Spinal cord (tissue), 9 donors: ENCODE measurements at regions not wholly inside any gene's neighbourhood (a gene's known extent, or its start where the extent isn't known, plus 50 kb on each side); places are given as distances from the start of the nearest gene placed in this dataset.
"Not testable (repeated sequence)": the region's sequence is repeated elsewhere in the genome, so short reads cannot be mapped to it uniquely, and the experiment has no call there.

Experiments used
- DNase-seq, 6 donors: peaks; one replicate each; pipeline versions ENCODE4 v3.0.0 to v3.0.0-alpha.2; 2013 to 2015; ENCODE audit warnings: low spot score in 6 of 6, low read depth in 4 of 6
- H3K27ac ChIP-seq: one replicate; pipeline ENCODE4 v1.5.1; 2013; ENCODE audit warnings: low read depth, low read length, control low read depth
- H3K27me3 ChIP-seq: one replicate; pipeline ENCODE4 v1.6.1; 2013; ENCODE audit warnings: low read length; ENCODE audit not compliant: control insufficient read depth, insufficient read depth
- H3K36me3 ChIP-seq: one replicate; pipeline ENCODE4 v1.6.1; 2013; ENCODE audit warnings: low read length; ENCODE audit not compliant: control insufficient read depth, insufficient read depth
- H3K4me1 ChIP-seq: one replicate; pipeline ENCODE4 v1.6.1; 2013; ENCODE audit warnings: low read length; ENCODE audit not compliant: control insufficient read depth, insufficient read depth
- H3K4me3 ChIP-seq: one replicate; pipeline ENCODE4 v1.5.1; 2013; ENCODE audit warnings: low read depth, low read length, control low read depth
- H3K9me3 ChIP-seq: one replicate; pipeline ENCODE4 v1.6.1; 2013; ENCODE audit warnings: low read length; ENCODE audit not compliant: control insufficient read depth, insufficient read depth
- WGBS: methylation state at CpG from one replicate; pipeline ENCODE4 v1.1.5; 2013; ENCODE audit warnings: missing lambda C conversion rate; ENCODE audit not compliant: insufficient coverage; 5-methylcytosine and 5-hydroxymethylcytosine counted together
- donor health status: healthy.

DNA sequence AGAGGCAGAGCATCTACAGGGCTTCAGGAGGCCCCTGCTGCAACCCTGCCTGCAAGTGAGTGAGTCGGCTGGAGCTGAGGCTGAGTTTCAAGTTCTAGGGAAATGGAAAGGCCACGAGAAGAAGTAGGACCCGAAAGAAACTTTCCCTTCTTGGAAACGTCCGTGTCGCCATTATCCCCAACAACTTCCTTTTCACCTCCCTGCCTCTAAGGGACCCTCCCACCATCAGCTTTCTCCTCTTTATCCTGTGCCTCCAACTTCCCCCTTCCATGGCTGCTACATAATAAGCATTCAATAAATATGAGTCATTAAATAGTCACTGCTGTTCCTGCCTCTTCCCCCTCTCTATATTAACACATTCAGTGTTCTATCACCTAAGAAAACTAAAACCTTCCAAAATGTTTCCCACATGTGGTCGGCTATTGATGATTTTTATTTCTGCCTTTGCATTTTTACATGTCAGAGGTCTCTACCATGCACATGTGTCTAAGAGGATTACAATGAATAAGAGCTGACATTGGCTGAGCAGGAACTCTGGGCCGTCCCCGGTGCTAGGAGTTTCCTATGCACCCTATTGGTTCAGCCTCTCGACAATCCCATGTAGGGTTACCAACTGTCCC is 115.9 kb upstream of the TNRC6C start:
- no peaks in the 10 kb centered on the region for H3K9me3 ChIP-seq
- WGBS = 86% methylated on average over 9 of the region's 10 CpGs
- H3K4me1 ChIP-seq = no peaks in the 10 kb centered on the region
- no peaks in the 10 kb centered on the region for H3K36me3 ChIP-seq
- DNase-seq = no peak
- no peak overlapping the region for H3K4me3 ChIP-seq
- no peaks in the 10 kb centered on the region for H3K27me3 ChIP-seq
- H3K27ac ChIP-seq = no peak overlapping the region

DNA sequence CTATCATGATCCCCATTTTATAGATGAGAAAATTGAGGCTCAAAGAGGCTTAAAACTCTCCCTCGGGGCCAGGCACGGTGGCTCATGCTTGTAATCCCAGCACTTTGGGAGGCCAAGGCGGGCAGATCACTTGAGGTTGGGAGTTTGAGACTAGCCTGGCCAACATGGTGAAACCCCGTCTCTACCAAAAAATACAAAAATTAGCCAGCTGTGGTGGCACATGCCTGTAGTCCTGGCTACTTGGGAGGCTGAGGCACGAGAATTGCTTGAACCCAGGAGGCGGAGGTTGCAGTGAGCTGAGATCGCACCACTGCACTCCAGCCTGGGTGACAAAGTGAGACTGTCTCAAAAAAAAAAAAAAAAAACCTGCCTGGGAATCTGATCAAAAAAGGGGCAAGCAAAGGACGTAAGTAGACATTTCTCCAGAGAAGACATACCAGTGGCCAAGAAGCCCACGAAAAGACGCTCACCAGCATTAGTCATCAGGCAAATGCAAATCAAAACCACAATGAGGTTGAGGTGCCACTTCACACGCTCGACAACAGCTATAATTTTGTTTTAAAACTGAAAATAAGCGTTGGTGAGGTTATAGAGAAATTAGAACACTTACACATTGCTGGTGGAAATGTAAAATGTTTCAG is 115.1 kb upstream of the TNRC6C start:
- DNase-seq, H3K27ac ChIP-seq, H3K27me3 ChIP-seq, H3K9me3 ChIP-seq, H3K36me3 ChIP-seq, H3K4me1 ChIP-seq, H3K4me3 ChIP-seq: not testable (repeated sequence)
- WGBS = 85% methylated on average over 8 of the region's 13 CpGs

DNA sequence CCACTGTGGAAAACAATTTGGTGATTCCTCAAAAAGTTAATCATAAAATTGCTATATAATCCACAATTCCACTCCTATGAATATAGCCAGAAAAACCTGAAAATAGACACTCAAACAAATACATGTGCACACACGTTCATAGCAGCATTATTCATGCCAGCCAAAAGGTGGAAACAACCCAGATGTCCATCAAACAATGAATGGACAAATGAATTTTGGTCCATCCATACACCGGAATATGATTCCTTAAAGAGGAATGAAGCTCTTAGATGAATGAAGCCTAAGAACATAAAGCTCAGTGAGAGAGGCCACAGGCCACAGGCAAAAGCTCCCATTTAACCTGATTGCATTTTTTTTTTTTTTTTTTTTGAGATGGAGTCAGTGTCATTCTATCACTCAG is 114.6 kb upstream of the TNRC6C start:
- no peak overlapping the region for H3K4me3 ChIP-seq
- H3K27me3 ChIP-seq = no peaks in the 10 kb centered on the region
- no peak for DNase-seq
- no peaks in the 10 kb centered on the region for H3K9me3 ChIP-seq
- no peak overlapping the region for H3K27ac ChIP-seq
- WGBS = 100% methylated on average over 1 of the region's 2 CpGs
- H3K4me1 ChIP-seq = no peaks in the 10 kb centered on the region
- H3K36me3 ChIP-seq = no peaks in the 10 kb centered on the region

DNA sequence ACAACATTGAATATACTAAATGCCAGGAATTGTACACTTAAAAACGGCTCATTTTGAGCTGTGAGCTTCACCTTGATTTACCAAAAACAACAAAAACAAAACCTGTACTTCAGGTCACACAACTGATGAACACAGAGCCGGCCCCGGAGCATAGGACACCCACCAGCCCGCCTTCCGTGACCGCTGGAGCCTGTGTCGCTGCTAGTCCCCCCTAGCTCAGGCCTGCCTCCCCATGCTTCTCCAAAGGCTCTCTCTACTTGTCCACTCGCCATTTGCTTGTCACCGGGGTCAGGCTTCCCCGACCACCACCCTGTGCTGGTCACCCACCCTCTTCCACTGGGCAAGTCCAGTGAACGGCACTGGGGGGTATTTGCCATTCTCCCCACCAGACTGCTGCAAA is 113.8 kb upstream of the TNRC6C start:
- Histone ChIP-seq H3K27me3 (no peaks in the 10 kb centered on the region), H3K9me3 (no peaks in the 10 kb centered on the region), H3K36me3 (no peaks in the 10 kb centered on the region), H3K4me3 (no peak overlapping the region), H3K4me1 (no peaks in the 10 kb centered on the region), H3K27ac (no peak overlapping the region)
- no peak for DNase-seq
- 89% methylated on average over 11 of the region's 11 CpGs for WGBS

DNA sequence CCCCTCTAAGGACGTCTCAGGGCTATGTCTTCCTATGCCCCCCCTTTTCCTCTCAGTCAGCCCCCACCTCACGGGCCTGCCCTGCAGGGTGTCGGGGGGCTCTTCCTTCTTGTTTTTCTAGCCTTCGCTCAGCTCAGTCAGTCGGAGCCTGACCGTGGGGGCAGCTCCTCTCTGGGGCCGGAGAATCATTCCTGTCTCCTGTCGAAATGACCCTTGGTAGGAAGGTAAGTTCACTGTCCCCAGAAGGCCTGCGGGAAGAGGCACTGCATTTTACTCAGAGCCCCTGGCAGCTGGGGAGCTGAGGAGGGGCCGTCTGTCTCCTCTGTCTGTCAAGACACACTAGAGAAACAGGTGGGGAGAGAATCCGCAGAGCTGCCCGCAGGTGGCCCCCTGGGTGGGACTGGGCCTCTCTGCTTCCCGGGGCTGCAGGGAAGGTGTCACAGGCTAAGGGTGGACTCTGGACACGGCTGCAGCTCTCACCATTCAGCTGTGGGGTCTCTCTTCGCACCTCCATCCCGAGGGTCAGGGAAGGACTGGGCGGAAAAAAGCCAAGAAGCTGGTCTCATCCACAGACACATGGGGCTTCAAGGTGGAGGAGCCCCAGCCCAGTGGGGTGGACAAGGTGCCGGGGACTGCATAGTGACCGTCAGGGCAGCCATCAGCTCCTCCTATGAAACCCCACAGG is 112.8 kb upstream of the TNRC6C start:
- DNase-seq = no peak
- no peak overlapping the region for H3K27ac ChIP-seq
- WGBS = 72% methylated on average over 13 of the region's 19 CpGs
- no peaks in the 10 kb centered on the region for H3K4me1 ChIP-seq
- no peaks in the 10 kb centered on the region for H3K36me3 ChIP-seq
- H3K27me3 ChIP-seq = no peaks in the 10 kb centered on the region
- no peaks in the 10 kb centered on the region for H3K9me3 ChIP-seq
- H3K4me3 ChIP-seq = no peak overlapping the region

DNA sequence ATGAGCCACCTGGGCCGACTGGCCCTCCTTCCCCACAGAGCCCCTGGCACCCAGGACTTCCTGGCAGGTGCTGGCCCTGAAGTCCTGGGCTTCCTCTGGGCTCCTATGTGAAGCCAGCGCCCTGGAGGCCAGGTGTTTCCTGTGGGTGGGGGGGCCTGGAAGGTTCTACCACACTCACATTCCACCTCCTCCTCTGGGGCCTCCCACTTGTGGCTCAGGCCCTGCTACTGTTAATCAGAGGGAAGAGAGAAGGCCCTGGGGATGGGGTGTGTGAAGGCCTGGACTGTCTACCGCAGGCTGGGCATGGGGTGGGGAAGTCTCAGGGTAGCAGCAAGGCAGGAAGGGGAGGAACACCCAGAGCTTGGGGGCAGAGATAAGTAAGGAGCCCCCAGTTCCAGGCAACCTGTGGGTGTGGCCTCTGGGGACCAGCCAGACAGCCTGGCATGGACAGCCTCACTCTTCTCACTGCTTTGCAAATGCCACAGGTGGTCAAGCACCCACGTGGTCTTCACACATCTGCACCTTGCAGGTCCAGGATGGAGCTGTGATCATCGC is 111.9 kb upstream of the TNRC6C start:
- Histone ChIP-seq H3K4me3 (no peak overlapping the region), H3K27me3 (no peaks in the 10 kb centered on the region), H3K36me3 (no peaks in the 10 kb centered on the region), H3K9me3 (no peaks in the 10 kb centered on the region), H3K27ac (no peak overlapping the region), H3K4me1 (no peaks in the 10 kb centered on the region)
- 77% methylated on average over 4 of the region's 5 CpGs for WGBS
- DNase-seq = no peak

DNA sequence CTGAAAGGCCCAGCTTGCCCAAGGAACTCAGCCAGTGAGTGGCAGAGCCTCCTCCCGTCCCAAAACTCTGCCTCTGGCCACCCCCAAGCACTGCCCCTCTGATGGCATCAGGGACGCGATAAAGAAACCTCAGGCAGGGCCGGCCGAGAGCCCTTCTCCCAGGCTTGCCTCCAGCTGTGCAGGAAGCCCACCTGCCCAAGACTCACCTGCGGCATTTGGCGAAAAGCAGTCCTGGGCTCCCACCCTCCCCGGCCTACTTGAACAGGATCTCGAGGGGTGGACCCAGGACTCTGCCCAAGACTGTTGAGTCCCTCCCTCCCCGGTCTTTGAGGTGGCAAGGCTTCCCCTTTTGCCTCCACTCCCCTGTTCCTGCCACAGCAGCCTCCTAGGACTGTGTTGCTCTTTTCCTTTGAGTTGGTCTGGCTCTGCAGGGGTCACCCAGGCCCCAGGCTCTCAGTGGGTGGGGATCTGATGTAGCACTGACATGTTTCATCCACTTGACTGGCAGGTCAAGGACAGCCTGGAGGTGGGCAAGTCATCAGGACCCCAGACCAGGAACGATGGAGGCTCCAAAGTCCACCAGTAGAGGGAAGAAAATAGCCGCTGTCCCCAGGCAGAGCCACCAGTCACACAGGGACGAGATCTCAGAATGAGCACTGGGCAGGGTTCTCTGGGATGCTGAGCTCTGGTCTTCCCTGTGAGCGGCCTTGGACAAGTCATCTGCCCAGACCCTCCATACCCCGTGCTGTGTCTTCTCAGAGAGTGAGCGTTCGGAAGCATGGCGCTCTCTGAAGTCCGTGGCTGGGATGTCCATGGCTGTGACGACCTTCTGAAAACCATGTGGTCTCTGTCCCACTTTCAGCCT is 111.0 kb upstream of the TNRC6C start:
- no peaks in the 10 kb centered on the region for H3K27me3 ChIP-seq
- peaks cover 2% of the 10 kb centered on the region for H3K4me1 ChIP-seq
- no peaks in the 10 kb centered on the region for H3K36me3 ChIP-seq
- DNase-seq = no peak
- H3K9me3 ChIP-seq = no peaks in the 10 kb centered on the region
- WGBS = 88% methylated on average over 20 of the region's 20 CpGs
- H3K4me3 ChIP-seq = no peak overlapping the region
- H3K27ac ChIP-seq = no peak overlapping the region

DNA sequence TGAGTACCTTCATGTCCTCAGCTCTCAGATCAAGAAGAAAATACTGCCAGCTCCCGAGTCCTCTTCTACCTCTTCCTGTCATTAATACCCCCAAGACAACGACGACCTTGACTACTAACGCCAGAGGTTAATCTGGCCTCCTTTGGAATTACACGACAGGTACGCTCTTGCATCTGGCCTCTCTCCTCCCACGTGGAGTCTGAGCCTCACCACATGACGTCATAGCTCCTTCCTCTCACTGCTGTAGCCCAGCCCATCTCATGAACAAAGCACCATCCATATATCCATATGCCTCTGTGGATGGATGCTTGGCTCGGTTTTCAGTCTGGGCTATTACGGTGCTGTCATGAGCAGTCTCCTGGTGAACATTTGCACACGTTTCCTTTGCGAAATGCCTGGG is 110.2 kb upstream of the TNRC6C start:
- DNase-seq = no peak
- 91% methylated on average over 9 of the region's 12 CpGs for WGBS

DNA sequence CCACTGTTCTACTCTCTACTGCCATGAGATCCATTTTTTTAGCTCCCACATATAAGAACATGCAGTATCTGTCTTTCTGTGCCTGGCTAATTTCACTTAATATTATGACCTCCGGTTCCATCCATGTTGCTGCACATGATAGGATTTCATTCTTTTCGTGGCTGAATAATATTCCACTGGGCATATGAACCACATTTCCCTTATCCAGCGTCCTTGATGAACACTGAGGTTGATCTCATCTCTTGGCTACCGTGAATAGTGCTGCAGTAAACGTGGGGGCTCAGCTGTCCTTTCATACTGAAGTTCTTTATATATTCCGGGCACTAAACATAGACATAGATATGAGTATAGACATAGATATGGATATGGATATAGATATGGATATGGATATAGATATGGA is 109.3 kb upstream of the TNRC6C start:
- Histone ChIP-seq H3K4me1 (peaks cover 14% of the 10 kb centered on the region), H3K36me3 (no peaks in the 10 kb centered on the region), H3K27me3 (no peaks in the 10 kb centered on the region), H3K4me3 (no peak overlapping the region), H3K9me3 (no peaks in the 10 kb centered on the region), H3K27ac (no peak overlapping the region)
- no peak for DNase-seq
- 88% methylated on average over 3 of the region's 6 CpGs for WGBS

More for the DNA sequence above, 110.2 kb upstream of the TNRC6C start:
- no peak overlapping the region for H3K27ac ChIP-seq
- H3K9me3 ChIP-seq = no peaks in the 10 kb centered on the region
- no peaks in the 10 kb centered on the region for H3K36me3 ChIP-seq
- peaks cover 10% of the 10 kb centered on the region for H3K4me1 ChIP-seq
- H3K27me3 ChIP-seq = no peaks in the 10 kb centered on the region
- no peak overlapping the region for H3K4me3 ChIP-seq
